Globus pallidus (tissue), 1 donor: ENCODE measurements at regions not wholly inside any gene's neighbourhood (a gene's known extent, or its start where the extent isn't known, plus 50 kb on each side); places are given as distances from the start of the nearest gene placed in this dataset.

Experiments used
- DNase-seq: peaks from one replicate; pipeline ENCODE4 v3.0.0-alpha.2; 2015; ENCODE audit warnings: low spot score

DNA sequence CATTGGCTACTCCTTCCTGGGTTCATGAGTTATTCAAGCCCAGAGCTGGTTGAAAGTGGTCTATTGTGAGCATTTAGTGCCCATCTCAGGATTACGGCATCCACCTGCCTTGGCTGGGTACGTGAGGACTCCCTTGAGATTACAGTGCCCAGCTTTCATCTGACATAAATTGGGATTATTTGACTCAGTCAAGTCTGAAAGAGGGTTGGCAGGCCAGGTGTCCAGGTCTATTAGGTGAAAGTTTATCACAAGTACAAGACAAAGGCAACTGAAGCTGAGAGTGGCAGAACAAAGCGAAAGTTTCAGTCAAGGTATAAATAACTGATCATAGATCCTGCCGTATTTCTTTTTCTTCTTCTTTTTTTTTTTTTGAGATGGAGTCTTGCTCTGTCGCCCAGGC is 84.6 kb upstream of the ATF7IP start:
- no peak for DNase-seq

DNA sequence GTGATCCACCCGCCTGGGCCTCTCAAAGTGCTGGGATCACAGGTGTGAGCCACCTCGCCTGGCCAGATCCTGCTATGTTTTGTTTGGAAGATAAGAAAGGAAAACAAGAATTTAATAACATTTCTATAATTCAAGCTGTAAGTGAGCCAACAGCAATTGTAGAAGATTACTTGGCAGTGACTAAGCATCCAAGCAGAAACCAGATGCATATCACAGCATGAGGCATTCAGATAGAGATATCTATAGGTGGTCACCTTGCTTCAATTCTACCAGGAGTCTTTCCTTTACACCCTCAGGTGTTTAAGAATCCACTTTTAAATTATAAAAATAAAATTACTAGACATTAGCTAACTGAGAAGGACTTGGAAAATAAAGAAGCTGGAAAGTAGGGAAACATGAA is 83.9 kb upstream of the ATF7IP start:
- no peak for DNase-seq

DNA sequence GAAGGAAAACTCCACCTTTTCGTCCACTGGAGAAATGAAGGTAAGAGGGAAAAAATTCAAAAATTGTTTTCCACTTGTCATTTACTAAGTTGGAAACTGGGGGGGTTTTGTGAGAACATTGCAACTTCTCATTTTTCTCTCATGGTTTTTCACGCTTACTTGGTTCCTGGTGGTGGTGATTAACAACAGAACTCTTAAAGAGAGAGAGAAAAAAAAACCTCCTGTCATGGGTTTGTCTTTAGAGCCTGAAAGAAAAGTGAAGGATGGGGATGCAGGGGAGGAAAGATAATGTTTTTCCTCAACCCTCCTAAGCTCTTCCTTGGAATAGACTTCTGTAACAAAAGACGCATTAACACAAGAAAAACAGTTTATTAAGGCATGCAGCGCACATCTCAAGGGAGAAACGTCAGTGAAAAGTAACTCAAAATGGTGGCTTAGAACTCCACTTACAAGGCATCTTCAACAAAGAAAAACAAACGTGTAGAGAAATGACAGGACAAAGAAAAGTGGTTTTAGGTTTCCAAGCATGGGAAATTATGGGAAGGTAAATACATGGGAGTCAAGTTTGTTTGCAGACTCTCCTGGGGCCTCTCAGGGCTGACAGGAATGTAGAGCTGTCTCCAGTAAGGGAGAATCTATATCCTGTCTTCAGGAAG is 81.9 kb upstream of the ATF7IP start:
- no peak for DNase-seq

DNA sequence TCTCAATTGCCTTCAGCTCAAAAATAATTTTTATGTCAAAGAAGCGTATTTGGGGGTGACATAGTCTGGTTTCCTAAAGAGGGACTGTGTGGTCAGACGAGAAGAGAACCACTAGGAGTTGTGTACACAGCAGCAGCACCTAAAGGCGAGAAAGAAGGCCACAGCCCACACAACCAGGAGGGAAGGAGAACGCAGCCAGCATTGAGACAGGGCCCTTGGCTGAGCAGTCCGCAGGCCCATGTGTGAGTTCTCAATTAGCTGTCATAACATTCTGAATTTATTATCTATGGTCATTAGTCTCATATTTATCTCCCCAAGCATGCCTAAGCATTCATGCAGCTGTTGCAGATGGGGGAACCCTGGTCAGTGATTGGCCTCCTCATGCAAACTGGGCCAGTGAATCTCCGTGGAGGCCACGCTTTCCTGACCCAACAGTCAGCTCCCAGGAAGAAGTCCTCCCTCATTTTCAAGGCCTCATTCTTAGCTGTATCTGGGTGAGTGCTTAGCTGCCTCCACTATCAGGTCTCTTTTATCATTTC is 81.2 kb upstream of the ATF7IP start:
- DNase-seq = no peak

DNA sequence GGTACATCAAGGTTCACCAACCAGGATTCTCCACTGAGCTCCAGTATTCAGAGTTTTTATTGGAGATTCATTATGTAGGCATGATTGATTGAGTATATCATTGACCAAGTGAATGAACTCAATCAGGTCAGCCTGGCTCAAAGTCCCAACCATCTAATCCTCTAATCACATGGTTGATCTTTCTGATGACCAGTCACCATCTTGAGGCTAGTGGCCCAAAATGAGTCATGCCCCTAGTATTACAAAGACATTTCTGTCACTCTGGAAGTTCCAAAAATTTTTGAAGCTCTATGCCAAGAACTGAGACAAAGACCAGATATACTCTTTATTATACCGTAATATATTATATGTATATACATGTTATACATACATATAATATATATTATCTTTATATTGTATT is 75.9 kb upstream of the ATF7IP start:
- DNase-seq = no peak

DNA sequence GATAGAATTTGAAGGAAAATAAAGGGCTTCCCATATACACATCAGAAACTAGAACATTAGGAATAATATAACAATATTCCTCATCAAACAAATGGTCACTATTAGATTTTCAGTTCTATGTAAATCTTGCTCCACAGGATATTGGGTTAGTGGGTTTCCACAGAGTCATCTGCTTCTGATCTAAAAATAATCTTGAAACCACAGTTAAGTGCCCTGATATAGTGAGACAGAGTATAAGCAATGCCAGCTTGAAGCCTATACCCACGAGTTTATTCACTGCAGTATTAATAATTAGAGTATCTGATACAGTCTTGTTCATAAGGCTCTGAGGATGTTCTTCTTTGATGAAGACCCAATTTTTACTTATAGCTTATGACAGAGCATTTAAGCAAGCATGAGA is 74.5 kb upstream of the ATF7IP start:
- DNase-seq = no peak

DNA sequence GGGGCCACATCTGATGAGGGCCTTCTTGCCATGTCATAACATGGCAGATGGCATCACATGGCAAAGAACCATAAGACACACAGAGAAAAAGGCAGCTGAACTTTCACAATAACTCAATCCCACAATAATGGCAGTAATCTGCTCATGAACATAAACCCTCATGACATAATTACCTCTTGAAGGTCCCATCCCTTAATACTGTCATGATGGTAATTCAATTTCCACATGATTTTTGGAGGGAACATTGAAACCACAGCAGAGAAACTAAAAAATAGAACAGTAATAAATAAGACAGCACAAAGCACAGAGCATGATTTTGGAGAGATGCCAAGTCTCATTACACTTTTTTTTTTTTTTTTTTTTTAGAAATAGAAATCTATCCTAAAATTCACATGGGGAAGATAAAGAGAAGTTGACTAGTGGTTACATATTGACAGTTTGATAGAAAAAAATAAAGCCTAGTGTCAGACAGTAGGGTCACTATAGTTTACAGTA is 61.8 kb upstream of the ATF7IP start:
- DNase-seq = no peak

DNA sequence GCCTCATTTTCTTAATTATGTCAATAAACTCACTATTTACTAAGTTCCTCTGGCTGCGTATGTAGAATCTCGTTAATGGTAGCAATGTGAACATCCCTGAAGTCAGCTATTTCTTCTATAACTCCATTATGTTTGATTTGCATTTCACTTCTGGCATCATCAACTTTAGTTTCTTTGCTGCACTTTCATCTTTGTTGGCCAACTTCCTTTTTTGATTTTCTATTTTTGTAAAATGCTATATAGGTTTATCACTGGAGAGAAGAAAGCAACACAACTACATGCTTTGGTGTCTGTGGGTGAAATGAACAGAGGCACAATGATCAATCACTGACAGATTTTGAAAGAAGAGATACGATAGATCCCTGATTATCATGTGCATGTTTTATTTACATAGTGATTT is 58.5 kb upstream of the ATF7IP start:
- no peak for DNase-seq

DNA sequence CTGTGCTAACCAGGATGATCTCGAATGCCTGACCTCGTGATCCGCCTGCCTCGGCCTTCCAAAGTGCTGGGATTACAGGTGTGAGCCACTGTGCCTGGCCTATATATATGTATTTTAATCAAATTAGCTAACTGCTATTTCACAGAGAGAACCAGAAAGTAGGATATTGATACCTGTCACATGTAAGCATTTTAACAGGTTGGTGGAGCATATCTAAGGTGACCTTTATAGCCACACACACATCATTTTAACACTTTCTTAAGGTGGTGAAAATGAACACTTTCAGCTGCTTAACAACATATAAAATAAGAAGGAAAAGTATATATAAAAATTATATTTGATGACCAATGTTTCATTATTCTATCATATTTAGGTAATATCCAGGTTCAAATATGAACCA is 57.0 kb upstream of the ATF7IP start:
- no peak for DNase-seq

DNA sequence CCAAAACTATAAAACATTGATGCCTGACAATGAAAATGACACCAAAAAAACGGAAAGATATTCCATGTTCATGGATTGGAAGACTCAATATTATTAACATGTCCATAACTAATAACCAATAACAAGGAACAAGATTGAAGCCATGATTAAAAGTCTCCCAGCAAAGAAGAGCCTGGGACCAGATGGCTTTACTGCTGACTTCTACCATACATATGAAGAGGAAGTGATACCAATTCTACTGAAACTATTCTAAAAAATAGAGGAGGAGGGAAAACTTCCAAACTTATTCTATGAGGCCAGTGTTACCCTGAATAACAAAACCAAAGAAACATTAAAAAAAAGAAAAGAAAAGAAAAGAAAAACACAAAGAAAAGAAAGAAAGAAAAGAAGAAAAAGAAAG is 54.6 kb upstream of the ATF7IP start:
- DNase-seq = no peak

DNA sequence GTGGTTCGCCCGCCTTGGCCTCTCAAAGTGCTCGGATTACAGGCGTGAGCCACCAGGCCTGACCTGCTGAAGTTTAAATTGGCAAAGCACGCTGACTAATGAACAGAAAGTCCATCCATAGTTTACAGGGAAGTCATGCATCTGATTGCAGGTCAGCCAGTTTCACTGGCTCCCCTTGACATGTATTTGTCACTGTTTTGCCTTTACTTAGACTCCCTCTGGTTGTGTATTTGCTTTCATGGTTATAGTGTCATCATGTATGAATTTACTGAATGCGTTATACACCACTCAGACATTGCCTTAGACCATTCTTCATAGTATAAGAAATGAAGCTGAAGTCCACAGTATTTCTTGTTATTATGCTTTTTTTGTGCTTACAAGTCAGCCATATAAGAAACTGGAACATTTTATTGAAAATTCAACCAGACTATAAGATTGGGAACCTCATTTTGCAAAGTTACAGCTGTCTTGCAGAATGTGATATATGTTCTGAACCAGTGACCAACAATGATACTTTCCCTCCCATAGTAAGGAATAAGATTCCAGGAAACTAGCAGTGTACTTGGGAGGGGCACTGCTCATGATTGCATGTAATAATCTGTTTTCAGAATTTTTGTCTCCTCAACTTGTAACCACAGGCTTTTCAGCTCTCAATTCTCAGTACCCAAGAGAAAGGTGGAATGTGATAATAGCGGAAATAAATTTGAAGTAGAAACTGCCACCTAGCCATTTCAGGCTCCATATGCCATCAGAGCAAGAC is 51.9 kb upstream of the ATF7IP start:
- DNase-seq = no peak

DNA sequence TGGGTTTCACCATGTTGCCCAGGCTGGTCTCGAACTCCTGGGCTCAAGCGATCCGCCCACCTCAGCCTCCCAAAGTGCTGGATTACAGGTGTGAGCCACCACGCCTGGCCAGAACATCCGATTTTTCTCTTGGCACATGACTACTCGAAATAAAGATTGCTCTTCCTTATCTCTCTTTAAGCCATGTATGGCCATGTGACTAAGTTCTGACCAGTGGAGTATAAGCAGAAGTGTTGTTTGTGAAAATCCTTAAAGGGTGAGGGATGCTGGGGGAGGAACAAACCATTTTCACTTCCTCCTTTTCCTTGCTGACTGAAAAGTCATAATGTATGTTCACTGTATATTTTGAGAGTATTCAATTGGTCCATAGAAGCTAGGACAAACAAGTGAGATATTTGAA is 50.7 kb upstream of the ATF7IP start:
- peak; percentile 11 for DNase-seq

DNA sequence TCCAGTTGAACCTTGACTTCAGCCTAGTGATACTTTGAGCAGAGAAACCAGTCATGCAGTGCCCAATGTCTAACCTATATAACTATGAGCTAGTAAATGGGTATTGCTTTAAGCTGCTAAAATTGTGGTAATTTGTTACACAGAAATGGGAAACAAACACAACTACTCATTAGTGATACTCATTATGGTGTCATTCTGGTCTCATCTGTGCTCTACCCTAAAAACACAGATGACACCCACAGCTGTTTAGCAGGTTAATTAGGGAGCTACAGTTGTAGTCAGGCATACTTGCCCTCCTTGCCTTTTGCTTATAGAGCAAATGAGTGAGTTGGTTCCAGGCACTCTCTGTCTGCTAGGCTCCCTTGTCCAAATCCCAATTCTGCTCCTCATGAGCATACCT is 50.0 kb upstream of the ATF7IP start:
- no peak for DNase-seq
